Posterior cingulate gyrus (tissue), 11 donors: ENCODE measurements at regions not wholly inside any gene's neighbourhood (a gene's known extent, or its start where the extent isn't known, plus 50 kb on each side); places are given as distances from the start of the nearest gene placed in this dataset.

Experiments used
- DNase-seq, 10 donors: peaks; one replicate each; pipeline versions ENCODE4 v3.0.0 to v3.0.0-alpha.2; 2020 to 2021; ENCODE audit warnings: mixed read lengths in 3 of 10
- intact Hi-C: fragments of 100-400 bp; cut with DNase I; formaldehyde crosslinking; loops from one replicate; pipeline ENCODE4 v1.15.1; 2023

GRCh38 chr14:98411154-98411553 lies 860.8 kb downstream of the BCL11B start:
- intact Hi-C loops = no loop called here

GRCh38 chr14:98412431-98412830 lies 859.6 kb downstream of the BCL11B start:
- no peak for DNase-seq
- intact Hi-C loops = no loop called here

More at GRCh38 chr14:98411154-98411553, 860.8 kb downstream of the BCL11B start:
- DNase-seq = no peak

- no peak for DNase-seq
- intact Hi-C loops = no loop called here
Measured at GRCh38 chr14:98415766-98416165, 856.2 kb downstream of the BCL11B start.

- intact Hi-C loops = no loop called here
- DNase-seq = no peak
Measured at GRCh38 chr14:98417001-98417400, 855.0 kb downstream of the BCL11B start.

GRCh38 chr14:98428483-98428994 lies 843.5 kb downstream of the BCL11B start:
- intact Hi-C loops = no loop called here

GRCh38 chr14:98433436-98433835 lies 838.6 kb downstream of the BCL11B start:
- DNase-seq = no peak
- intact Hi-C loops = no loop called here

More at GRCh38 chr14:98428483-98428994, 843.5 kb downstream of the BCL11B start:
- DNase-seq = no peak

GRCh38 chr14:98437113-98437512 lies 834.9 kb downstream of the BCL11B start:
- no peak for DNase-seq
- intact Hi-C loops = no loop called here

- no peak for DNase-seq
Measured at GRCh38 chr14:98444077-98444476, 827.9 kb downstream of the BCL11B start.

GRCh38 chr14:98445718-98446117 lies 826.3 kb downstream of the BCL11B start:
- intact Hi-C loops = no loop called here
- no peak for DNase-seq

More at GRCh38 chr14:98444077-98444476, 827.9 kb downstream of the BCL11B start:
- intact Hi-C loops = no loop called here

GRCh38 chr14:98446508-98446907 lies 825.5 kb downstream of the BCL11B start:
- intact Hi-C loops = no loop called here
- no peak for DNase-seq

GRCh38 chr14:98456231-98456630 lies 815.8 kb downstream of the BCL11B start:
- intact Hi-C loops = no loop called here
- no peak for DNase-seq

- intact Hi-C loops = no loop called here
- DNase-seq = no peak
Measured at GRCh38 chr14:98458702-98459101, 813.3 kb downstream of the BCL11B start.

- no peak for DNase-seq
- intact Hi-C loops = no loop called here
Measured at GRCh38 chr14:98462908-98463307, 809.1 kb downstream of the BCL11B start.

- intact Hi-C loops = no loop called here
- DNase-seq = no peak
Measured at GRCh38 chr14:98466807-98467206, 805.2 kb downstream of the BCL11B start.

- DNase-seq = no peak
- intact Hi-C loops = no loop called here
Measured at GRCh38 chr14:98470663-98471062, 801.3 kb downstream of the BCL11B start.

- no peak for DNase-seq
- intact Hi-C loops = no loop called here
Measured at GRCh38 chr14:98474900-98475299, 797.1 kb downstream of the BCL11B start.

GRCh38 chr14:98477935-98478334 lies 794.1 kb downstream of the BCL11B start:
- DNase-seq = no peak
- intact Hi-C loops = no loop called here

- intact Hi-C loops = no loop called here
- DNase-seq = no peak
Measured at GRCh38 chr14:98489115-98489514, 782.9 kb downstream of the BCL11B start.

- intact Hi-C loops = no loop called here
- DNase-seq = no peak
Measured at GRCh38 chr14:98494582-98494981, 777.4 kb downstream of the BCL11B start.

- peak in 1 of 10 donors; percentile 12 for DNase-seq
- intact Hi-C loops = no loop called here
Measured at GRCh38 chr14:98498019-98498885, 773.7 kb downstream of the BCL11B start.

- intact Hi-C loops = no loop called here
- peak in 1 of 10 donors; percentile 34 for DNase-seq
Measured at GRCh38 chr14:98501335-98501734, 770.7 kb downstream of the BCL11B start.

- intact Hi-C loops = no loop called here
- DNase-seq = peak in 1 of 10 donors; percentile 45
Measured at GRCh38 chr14:98501836-98502235, 770.2 kb downstream of the BCL11B start.
